Inflammatory macrophage treated with lipopolysaccharide for 4 hours (primary cell): ENCODE measurements at regions not wholly inside any gene's neighbourhood (a gene's known extent, or its start where the extent isn't known, plus 50 kb on each side); places are given as distances from the start of the nearest gene placed in this dataset.

Experiments
- DNase-seq: peaks from one replicate; pipeline ENCODE4 v3.0.0-alpha.2; 2020

DNA sequence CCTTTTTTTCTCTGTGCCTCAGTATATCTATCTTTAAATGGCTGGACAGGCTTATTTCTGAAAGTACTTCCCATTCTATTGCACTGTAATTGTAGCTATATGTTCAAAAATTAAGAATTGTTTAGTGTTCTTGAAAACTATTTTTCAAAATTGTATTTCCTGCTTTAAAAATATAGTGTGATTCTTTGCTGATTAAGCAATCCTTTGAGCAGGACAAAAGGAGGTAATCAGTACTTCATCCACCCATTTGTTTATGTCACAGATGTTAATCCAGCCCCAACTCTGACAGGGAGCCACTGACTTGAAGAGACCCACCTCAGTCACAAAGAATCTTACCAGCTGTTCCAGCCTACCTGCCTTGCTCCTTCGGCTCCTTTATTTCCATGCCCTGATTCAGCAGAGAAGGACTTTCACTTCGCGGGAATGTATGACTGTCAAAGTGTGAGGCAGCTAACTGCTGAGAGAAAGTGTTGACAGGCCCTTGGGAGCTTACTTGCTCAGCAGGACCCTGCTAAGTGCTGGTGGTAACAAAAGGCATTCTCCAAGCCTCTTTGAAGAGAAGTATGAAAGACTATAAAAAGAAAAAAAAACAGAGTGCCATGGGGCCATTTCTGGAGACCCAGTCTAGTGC lies 393.3 kb upstream of the CYRIA start:
- no peak for DNase-seq

DNA sequence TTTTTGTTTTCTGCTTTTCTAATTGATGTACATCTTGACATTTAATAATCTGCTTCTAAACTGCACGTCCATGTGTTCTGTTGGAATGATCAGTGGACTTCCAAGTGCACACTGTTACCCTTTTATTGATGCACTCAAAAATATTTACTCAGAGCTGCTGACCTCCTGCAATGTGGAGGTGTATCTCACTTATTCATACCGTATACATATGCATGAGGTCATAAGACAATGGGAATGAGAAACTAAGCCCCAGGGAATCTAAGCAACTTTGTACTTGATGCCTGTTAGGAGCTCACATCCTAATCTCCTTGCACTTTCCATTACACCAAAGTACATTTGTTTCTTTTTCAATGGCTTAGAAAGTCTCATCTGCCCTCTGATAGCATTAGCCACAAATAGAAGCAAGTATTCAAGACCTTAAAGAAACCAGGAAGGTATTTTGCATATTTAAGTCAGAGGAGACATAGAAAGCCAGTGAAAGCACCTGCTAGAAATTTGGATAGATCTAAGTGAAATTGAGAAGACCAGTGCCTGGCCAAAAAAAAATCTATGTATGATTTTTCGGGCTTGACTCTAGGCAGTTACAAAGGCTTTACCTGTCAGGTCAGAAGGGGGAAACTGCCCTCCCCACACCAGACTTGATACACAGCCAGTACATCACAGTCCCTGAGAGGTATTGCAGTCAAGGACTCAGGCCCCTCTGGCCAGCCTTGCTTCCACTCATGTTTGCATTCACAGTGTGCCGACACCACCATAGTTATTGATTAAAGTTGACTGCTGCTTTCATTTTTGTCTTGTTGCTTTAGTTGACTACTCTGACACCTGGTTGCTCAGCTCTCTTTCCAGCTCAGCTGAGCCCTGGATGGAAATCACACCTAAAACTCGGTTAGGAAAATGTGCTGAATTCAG lies 391.7 kb upstream of the CYRIA start:
- DNase-seq, result no peak

DNA sequence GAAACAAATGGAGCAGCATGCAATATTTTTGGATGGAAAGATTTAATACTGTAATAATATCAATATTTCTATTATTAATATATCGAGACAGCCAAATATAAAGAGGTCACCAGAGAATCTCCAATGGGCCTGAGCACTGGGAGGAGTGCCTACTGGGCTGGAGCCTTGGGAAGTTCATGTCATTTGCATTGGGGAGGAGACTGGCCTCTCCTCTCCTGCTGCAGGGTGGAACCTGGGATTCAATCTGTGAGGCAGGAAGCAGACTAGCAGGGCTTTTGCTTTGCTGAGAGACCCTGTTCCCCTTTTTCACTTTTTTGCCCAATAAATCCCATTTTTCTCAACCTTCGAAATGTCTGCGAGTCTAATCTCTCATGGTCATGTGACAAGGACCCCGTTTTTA lies 390.6 kb upstream of the CYRIA start:
- DNase-seq, result no peak

DNA sequence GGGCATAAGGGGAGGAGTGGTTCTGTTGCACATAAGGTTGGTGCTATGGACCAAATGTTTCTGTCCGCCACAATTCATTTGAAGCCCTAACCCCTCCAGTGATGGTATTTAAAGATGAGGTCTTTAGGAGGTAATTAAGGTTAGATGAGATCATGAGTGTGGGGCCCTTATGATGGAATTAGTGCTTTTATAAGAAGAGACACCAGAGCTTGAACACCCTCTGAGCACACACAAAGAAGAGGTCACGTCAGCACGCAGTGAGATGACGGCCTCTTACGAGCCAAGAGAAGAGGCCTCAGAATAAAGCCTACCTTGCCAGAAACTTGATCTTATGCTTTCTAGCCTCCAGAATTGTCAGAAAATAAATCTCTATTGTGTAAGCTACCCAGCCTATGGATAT lies 386.4 kb upstream of the CYRIA start:
- DNase-seq, result no peak

DNA sequence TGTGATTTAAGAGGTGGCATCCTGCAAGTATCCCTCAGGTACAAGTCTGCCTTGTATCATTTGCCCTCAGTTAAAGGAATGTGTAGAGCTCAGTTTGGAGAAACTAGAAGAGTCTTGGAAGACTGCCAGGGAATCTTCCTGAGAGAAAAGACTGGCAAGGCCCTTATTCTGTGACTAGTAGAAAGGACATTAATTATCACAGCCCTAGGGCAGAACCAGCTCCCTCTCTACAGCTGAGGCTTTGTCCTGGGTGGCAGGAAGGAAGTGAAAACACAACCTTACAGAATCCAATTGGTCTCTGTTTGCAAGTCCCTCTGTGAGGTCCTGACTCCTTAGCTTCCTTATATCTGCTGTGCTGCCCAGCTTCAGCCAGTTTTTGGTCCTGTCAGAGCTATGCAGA lies 385.9 kb upstream of the CYRIA start:
- no peak for DNase-seq

DNA sequence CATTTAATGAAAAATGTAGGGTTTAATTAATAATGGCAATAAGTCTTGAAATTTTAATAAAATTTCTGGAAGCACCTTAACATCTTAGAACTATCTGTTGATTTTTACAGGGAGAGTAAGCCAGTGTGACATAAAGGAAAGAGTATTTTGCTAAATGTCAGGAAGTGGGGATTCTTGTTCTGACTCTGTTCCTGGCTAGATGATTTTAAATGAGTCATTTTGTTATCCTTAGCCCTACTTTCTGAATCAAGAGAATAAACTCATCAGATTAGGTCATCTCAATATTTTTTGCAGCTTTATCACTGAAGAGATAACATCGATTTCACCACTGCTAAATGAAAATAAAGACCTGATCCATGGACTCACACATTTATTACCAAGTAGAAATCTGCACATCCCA lies 377.5 kb upstream of the CYRIA start:
- DNase-seq, result no peak

DNA sequence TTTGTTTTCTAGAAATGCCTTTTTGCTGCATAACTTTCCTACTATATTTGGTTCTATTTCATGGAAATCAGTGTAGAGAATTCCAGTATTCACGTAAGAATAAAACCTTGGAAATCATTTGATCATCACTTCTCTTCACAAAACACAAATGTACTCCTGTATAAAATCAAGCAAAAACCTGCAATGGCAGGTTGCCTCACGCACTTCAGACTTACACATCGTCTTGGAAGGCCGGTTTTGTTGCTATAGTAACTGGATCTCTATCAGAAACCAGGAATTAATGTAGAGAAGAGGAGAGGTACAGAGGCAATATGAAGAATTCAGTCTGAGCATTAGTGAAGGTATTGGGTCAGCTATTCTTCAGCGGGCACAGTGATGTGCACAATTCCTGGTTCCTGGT lies 370.7 kb upstream of the CYRIA start:
- no peak for DNase-seq

DNA sequence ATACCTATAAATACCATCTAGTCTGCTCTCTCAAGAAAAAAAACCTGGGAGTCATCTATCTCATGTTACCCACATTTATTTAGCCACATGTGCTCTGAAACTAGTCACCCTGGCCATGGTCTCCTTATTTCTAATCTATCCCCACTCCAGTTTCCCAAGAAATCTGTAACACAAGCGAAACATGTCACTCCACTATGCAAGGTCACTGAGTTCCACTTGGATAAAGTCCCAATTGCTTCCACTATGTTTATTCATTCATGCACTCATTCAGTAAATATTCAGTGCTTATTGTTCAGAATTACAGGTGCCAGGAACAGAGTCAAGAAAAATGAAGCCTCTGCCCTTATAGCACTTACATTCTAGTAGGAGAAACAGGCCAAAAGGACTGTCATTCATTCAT lies 369.4 kb upstream of the CYRIA start:
- DNase-seq, result no peak

DNA sequence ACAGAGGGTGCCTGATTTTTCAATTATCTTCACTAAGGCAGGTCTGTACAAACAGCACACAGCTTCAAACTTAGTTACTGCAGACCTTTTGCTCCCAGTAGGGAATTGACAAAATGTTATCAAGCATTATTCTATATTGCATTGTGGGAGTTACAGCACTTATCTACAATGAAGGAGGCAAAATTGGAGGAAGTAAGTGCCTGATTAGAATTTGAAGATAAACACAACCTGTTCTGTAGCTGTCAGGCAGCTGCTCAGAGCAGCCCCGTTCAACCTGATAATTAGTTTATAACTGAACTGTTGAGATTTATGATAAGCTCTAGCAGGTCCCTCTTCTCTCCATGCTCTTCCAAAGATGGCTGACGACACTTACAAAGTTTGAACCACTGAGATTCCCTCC lies 364.4 kb upstream of the CYRIA start:
- no peak for DNase-seq

DNA sequence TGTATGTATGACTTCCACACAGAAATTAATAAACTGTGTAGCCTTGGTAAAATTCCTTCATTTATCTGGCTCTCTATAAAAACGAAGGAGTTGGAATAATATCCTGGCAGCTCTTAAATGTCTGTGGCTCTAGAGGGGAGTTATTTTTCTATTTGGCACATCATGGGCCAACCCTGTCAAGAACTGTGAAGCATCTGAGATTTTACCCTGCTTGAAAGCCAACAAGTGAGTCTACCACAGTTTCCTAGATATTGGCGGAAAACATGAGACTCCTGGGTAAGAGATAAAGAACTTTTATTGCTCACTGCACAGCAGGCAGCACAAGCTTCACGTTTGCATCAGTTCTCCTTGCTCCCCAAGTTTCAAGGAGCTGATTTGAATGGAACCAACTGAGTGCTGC lies 346.7 kb upstream of the CYRIA start:
- DNase-seq, result no peak

DNA sequence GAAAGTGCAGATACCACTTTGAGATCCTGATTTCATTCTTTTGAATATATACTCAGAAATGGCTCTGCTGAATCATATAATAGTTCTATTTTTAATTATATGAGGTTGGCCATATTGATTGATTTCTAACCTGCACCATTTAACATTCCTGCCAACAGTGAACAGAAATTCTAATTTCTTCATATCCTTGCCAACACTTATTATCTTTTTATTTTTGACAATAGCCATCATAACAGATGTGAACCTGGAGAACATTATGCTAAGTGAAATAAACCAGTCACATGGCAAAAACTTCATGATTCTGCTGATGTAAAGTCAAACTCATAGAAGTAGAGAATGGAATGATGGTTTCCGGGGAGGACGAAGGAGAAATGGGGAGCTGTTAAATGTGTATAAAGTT lies 344.5 kb upstream of the CYRIA start:
- no peak for DNase-seq

DNA sequence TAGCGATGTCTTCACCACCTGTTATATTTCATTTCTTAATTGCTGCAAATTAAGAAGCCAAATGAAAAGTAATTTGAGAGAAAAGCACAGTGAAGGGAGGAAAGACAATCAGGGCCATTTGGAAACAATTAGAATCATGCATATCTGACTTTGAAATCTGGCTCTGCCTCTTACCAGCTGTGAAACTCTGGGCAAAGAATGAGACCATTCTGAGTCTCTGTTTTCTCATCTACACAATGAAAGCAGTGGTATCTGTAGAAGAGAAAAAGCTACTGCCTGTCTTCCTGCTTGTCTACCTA lies 334.5 kb upstream of the CYRIA start:
- DNase-seq, result no peak

DNA sequence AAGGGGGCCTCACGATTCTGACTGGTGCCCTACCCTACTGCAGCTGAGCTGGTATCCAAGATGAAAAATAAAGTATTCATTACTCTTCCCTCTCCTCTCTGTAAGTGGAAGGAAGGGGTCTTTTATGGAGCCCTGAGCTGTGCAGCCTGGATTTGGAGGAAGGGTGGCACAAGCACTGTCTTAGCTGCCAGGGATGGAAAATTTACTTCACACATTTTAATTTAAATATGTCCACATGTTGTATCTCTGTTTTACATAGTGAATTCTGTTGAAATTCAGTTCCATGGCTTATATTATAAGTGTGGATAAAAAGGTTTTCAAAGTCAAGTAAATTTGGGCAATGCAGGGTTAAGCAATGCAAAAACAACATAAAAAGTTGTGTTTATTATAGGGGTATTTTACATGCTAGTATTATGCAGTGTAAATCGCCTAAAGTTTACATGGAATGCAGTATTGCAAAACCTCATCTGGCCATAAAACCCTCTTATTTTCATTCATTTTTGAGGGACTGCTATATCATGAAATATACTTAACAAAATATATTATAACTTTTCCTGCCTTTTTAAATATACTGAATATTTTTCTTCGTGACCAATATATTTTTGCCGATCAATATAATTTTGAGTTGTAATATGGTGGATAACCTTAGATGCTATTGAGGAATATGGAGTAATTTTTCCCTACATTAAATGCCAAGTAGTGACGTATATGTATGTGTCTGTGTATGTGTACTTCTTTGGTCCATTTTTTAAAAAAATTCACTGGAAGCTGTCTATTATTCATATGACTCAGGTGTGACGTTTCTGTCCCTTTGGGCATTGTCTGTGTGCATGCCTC lies 333.9 kb upstream of the CYRIA start:
- no peak for DNase-seq

DNA sequence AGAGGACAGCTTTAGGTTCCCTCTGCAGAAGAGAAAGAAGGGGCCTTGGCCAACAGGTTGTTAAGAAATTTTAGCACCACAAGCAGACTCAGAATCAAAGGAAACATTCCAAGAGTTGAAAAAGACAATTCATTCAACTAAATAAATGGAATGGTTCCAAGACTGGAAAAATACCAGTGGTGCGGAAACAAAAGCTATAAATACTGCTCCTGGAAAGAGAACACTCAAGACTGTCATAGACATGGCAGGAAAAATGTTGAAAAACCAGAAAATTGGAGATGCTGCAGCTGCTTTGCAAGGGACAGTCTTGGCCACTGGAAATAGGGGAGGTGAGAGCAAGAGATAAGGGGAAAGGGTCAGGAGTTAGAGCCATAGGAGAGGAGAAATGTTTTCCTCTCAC lies 312.7 kb upstream of the CYRIA start:
- DNase-seq, result no peak

DNA sequence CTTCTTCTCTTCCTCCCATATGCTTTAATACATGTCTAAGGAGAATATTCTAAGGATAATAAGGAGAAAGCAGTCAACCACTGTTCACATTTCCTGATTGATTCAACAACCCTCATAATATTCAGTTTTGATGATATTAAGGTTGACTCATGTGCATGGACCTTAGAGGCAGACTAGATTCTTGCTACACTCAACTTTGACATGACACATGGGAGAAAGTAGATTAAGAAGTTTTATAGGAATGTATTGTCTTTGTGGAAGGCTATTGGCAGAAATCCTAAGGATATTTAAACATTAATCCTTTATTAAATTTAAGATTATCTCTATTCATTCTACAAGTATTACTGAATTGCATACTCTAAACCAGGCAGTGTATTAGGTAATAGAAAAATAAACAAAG lies 309.1 kb upstream of the CYRIA start:
- no peak for DNase-seq

DNA sequence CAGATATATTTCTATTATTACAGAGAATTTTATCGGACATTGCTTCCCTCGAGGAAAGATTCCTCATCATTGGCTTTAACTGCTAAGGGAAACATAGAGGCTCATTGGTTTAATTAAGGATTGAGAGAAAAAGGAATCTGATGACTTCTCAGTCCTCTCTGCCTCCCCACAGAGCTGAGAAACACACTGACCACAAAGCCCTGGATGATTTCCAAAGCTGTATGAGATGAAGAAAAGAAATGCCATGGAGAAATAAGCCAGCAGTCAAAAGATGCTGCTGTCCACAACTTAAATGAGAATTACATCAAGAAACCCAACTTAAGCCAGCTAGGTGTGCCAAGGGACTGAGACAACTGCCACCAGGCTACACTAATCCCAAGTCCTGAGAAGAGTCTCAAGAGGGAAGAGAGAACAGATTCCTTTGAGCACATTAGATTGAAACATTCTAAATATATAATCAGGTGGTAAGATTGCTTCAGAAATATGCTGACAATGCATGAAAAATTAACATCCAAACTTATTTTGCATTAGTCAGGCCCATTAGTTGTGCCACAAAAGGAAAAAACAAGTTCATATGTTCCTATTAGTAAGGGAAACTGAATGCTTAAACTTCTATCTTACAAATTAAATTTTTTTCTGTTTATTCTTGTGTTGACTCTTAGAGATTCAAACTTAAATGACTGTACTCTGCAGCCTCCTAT lies 308.1 kb upstream of the CYRIA start:
- DNase-seq, result no peak

DNA sequence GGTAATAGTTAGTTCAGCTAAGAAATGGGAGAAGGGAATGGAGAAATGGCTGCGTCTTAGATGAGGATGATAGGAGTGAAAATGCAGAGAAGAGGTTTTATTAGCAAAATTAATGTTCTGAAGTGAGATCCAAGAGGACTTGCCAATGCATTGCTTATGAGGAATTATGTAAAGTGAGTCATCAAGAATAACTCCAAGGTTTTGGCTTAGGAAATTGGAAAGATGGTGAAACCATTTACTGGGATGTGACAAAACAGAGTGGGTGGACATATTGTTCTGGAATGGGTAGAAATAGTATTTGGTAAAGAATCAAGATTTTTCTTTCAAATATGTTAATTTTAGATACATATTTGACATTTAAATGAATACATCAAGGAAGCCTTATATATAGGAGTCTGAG lies 306.6 kb upstream of the CYRIA start:
- DNase-seq, result no peak

DNA sequence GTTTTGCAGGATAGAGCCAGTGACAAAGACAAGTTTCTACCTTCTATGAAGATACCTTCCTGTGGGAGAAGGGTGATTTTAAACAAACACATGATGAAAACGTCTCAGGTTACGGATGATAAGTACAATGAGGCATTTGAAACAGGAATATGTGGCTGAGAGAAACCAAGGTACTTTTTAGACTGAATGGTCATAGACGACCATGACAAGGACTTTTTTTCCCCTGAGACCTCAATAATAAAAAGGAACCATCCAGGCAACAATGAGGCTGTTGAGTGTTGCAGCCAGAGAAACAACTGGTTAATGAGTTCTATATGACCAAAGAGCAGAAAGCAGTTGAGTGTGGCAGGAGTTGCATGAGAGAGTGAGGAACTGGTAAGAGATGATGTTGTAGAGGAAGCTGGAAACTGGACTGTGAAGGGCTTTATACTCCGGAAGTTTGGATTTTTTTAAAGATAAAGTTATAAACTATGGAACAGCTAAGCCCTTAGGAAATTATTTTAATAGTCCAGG lies 306.1 kb upstream of the CYRIA start:
- DNase-seq, result no peak

DNA sequence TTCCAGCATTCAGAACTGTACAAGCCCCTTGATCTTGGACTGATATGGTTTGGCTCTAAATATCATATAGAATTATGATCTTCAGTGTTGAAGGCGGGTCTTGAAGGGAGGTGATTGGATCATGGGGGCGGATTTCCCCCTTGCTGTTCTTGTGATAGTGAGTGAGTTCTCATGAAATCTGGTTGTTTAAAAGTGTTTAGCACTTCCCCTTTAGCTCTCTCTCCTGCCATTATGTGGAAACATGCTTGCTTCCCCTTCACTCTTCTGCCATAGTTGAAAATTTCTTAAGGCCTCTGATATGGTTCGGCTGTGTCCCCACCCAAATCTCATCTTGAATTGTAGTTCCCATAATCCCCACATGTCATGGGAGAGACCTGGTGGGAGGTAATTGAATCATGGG lies 305.3 kb upstream of the CYRIA start:
- DNase-seq, result peak; percentile 29

DNA sequence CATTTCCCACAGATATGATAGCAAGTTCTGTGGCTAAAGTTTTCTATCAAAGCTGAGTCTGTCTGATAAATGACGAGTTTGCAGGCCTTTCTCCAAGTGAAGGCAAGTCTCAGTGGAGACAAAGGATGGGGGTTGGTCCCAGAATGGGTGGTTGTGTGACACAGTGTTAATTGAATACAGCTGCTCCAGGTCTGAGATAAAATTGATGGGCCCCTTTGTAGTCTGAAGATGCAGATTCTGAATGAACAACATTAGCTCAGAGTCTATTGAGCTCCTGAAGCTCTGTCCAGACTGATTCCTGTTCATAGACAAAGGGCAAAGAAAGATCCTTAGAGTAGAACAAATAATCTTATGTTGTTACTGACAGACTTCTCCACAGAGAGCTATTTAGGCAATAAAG lies 296.9 kb upstream of the CYRIA start:
- no peak for DNase-seq

DNA sequence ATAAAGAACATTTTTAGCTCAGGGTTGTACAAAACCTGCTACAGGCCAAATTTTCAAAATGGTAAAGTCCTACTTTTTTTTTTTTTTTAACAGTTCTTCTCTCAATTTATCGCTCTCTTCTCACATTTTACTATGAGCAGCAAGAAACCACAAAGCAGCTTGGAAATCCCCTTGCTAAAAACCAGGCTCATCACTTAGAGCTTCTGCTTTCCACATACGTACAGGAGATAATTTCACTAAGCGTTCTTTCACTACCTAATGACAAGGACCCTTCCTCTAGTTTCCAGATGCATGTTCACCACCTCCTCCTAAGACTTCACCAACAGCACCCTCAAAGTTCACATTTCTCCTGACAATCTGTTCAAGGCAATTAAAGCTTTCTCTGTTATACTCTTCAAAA lies 294.9 kb upstream of the CYRIA start:
- DNase-seq, result no peak

DNA sequence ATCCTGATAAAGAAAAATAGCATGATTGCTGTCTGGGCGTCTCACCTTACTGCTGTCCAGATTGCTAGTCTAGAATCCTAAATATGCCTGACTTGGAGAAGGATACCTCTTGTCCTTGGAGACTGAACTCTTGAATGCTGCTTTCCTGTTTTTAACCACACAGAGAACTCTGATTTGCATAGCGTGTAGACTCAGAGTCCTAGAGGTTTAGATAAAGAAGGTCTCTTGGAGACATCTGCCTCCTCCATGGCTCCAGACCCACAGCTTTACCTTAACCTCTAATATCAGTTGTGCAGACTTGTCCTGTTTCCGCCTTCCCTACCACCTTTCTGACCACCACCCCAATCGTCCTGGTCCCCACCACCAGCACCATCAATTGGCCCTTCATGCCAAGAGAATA lies 292.6 kb upstream of the CYRIA start:
- DNase-seq, result no peak

DNA sequence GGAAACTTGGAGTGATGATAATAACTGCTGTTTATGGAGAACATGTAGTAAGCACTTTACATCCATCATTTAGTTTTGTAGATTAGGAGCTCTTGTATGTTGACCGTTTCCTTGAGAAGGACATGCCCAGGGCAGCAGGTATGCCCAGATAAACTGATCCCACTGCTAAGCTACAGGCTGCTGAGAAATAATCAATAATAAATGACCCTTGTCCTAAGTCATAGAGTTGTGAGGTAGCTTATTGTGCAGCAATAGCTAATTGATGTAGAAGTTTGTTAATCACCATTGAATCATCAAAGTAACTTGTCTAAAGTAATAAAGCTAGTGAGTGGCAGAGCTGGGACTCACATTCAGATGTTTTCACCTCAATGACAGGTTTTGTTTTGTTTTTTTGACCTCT lies 287.2 kb upstream of the CYRIA start:
- no peak for DNase-seq
